ENCODE measurements at regions not wholly inside any gene's neighbourhood (a gene's known extent, or its start where the extent isn't known, plus 50 kb on each side); places are given as distances from the start of the nearest gene placed in this dataset.

DNA sequence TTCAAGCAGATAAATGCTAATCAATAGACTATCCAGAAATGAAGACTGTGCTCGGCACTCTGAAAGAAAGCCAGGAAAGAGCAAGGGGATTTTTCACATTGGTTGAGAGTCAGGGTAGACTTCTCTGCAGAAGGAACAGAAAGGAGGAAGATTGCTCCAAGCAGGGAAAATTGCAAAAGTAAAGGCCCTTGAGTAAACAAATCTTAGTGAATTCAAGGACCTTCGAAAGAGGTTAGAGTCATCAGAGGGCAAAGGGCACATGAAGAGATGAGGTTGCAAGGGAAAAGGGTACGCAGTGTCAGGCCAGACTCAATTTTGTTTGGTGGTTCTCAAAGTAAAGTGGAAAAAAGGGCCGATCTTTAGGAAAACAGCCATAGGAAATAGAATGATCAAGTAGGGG, 157.6 kb upstream of the RAI14 start:
- TF ChIP-seq, protein P1, sequence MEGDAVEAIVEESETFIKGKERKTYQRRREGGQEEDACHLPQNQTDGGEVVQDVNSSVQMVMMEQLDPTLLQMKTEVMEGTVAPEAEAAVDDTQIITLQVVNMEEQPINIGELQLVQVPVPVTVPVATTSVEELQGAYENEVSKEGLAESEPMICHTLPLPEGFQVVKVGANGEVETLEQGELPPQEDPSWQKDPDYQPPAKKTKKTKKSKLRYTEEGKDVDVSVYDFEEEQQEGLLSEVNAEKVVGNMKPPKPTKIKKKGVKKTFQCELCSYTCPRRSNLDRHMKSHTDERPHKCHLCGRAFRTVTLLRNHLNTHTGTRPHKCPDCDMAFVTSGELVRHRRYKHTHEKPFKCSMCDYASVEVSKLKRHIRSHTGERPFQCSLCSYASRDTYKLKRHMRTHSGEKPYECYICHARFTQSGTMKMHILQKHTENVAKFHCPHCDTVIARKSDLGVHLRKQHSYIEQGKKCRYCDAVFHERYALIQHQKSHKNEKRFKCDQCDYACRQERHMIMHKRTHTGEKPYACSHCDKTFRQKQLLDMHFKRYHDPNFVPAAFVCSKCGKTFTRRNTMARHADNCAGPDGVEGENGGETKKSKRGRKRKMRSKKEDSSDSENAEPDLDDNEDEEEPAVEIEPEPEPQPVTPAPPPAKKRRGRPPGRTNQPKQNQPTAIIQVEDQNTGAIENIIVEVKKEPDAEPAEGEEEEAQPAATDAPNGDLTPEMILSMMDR (IDR thresholded peaks at IDR 0.05), result no peak
- TF ChIP-seq POLR2A (IDR thresholded peaks at IDR 0.05) (no peak), POLR2AphosphoS5 (IDR thresholded peaks at IDR 0.05) (no peak)

All from suprapubic skin (tissue), 4 donors.